GM21737 (cell line): ENCODE measurements at regions not wholly inside any gene's neighbourhood (a gene's known extent, or its start where the extent isn't known, plus 50 kb on each side); places are given as distances from the start of the nearest gene placed in this dataset.
"Not testable (repeated sequence)": the region's sequence is repeated elsewhere in the genome, so short reads cannot be mapped to it uniquely, and the experiment has no call there.

Experiments used
- ATAC-seq: cut with Tn5 transposase; IDR thresholded peaks from one replicate; pipeline ENCODE4 v1.9.1; 2021; ENCODE audit warnings: mild to moderate bottlenecking, moderate library complexity; ENCODE audit not compliant: unreplicated experiment

DNA sequence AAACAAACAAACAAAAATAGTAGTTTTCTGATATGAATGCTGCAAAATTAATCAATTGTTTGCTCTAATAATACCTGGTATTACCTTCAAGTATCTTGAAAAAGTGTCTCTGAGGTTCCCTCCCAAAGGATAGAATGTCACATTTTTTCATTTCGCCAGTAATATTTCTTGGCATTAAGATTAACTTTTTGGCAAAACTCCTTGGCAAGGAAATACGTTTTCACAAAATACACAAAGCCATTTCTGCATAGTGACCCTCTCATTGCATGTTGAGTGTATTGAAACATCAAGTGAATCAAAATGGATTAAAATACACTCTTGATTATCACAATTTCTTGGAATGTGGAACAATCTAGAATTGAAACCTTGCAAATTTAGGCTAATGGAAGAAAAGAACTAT is 230.5 kb downstream of the ATPSCKMT start:
- ATAC-seq, result no peak

DNA sequence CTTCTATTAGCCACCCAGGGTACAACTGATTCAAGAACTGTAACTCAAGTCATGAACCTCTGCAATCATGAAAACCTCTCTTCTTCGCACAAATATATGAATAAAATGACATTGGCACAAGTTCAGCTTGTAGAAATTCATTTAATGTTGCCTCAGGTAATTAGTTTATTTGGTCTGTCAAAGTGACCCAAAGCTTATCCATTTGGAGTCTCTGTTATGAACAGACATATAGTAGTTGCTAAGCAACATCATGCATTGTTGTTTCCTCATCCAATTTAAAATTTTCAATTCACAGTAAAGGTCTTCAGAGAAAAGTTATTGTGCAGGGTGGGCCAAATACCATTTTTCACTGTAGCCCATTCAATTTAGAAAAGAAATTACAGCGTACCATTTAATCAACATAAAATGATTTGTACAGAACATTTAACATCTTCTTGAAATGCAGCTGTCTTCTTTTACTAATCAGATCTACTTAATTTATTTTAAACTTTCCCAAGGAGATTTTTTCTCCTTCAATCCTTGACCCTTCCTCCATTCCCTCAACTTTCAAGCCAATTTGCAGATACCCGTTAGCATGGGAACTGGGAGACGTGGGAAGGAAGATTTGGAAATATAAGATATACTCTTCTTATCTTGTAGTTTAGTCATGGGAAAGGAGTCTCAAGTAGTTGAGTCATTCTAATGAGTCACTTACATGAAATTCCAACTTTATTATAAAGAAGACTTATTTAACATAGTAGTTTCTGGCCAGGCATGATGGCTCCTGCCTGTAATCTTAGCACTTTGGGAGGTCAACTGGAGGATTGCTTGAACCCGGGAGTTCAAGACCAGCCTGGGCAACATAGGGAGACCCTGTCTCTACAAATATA is 231.3 kb downstream of the ATPSCKMT start:
- no peak for ATAC-seq

DNA sequence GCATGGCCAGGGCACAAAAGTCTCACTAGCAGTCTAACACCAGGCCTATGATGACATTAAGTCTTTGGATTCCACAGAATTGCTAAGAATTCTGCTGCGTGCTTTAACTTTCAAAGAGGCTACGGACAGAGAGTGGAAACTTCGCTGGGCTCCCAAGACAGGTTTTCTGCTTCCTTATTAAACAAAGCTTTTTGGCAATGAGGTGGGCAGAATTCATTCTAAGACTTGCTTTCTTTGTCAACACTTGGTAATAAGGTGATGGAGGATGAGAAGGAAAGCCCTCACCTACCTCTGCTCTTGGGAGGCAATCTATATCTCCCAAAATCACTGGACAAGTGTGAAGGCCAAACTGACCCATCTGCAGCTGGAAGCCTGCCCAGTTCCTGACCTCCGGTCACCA is 231.9 kb downstream of the ATPSCKMT start:
- no peak for ATAC-seq

DNA sequence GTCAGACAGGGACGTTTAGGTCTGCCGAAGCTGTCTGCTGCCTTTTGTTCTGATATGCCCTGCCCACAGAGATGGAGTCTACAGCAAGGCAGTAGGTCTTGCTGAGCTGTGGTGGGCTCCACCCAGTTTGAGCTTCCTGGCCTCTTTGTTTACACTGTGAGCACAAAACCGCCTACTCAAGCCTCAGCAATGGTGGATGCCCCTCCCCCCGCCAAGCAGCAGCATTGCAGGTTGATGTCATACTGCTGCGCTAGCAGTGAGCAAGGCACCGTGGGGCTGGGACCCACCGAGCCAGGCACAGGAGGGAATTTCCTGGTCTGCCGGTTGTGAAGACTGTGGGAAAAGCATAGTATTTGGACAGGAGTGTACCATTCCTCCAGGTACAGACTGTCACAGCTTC is 233.1 kb downstream of the ATPSCKMT start:
- not testable (repeated sequence) for ATAC-seq

DNA sequence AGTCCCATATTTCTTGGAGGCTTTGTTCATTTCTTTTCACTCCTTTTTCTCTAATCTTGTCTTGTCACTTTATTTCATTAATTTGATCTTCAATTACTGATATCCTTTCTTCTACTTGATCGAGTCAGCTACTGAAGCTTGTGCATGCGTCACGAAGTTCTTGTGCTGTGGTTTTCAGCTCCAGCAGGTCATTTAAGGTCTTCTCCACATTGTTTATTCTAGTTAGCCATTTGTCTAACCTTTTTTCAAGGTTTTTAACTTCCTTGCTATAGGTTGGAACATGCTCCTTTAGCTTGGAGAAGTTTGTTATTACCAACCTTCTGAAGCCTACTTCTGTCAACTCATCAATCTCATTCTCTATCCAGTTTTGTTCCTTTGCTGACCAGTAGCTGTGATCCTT is 234.0 kb downstream of the ATPSCKMT start:
- not testable (repeated sequence) for ATAC-seq

DNA sequence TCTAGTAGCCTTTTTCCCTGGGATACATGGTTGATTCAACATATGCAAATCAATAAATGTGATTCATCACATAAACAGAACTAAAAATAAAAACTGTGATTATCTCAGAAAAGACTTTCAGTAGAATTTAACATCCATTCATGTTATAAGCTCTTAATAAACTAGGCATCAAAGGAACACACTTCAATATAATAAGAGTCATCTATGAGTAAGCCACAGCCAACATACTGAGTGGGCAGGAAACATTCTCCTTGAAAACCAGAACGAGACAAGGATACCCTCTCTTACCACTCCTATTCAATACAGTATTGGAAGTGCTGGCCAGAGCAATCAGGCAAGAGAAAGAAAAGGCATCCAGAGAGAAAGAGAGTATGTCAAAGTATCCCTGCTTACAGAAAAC is 239.9 kb downstream of the ATPSCKMT start:
- ATAC-seq, result no peak

DNA sequence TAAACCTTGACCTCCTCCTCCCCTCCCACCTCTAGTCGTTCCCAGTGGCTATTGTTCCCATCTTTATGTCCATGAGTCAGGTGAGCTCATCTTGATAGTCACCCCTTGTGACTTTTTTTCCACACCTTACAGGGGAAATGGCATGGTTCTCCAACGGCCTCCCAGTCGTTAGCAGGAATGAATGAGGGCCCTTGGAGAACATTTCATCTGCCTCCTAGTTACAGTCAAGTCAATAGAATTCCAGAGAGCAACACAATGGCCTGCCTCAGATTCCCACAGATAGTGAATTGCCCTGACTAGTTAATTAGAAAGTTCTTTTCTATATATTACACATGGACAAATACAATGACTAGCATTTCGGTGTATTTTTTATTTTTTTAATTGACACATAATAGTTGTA is 262.6 kb downstream of the ATPSCKMT start:
- ATAC-seq, result no peak

DNA sequence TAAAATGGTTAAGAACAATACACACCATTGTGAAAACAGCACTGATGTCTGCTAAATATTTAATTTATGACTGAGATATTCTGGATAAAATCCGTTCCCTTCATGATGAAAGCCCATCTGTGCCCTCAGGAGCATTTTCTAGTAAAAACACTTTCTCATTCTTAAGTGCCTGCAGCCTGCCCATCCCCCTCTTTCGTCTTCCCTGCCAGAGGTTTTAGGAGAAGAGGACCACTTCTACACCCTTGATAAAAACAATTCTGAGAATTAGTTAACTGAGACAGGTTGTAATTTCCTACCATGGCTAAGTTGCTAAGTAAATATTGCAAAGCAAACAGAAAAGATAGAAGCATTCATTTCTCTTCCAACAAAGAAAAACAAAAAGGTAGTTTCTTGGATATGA is 272.6 kb downstream of the ATPSCKMT start:
- no peak for ATAC-seq

DNA sequence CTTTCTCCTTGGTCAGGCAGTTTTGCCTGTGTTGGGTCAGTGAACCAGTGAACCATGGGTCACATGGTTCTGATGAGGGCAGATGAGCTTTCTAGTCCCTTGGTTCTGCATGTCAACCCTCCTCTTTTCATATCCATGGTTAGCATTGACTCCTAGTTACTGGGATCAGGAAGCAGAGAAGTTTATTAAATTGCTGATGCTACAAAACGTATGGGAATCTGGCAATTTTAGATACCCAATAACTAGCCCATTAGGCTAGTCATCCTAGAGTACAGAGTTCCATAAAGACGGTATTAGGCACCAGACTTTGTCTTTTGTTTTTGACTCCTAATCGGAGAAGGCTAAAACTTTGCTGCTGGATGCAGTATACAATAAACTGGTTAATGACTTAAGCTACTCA is 273.1 kb downstream of the ATPSCKMT start:
- ATAC-seq, result no peak

DNA sequence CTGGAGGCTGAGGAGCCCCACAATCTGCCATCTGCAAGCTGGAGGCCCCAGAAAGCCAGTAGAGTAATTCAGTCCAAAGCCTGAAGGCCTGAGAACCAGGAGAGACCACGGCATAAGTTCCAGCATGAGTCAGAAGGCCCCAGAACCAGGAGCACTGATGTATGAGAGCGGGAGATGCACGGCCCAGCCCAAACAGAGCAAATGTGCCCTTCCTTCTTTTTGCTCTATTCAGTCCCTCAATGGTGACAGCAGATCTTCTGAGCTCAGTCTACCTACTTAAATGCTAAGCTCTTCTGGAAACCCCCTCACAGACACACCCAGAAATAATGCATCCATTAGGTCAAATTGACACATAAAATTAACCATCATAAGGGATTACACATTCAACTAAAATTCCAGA is 277.6 kb downstream of the ATPSCKMT start:
- ATAC-seq, result no peak

DNA sequence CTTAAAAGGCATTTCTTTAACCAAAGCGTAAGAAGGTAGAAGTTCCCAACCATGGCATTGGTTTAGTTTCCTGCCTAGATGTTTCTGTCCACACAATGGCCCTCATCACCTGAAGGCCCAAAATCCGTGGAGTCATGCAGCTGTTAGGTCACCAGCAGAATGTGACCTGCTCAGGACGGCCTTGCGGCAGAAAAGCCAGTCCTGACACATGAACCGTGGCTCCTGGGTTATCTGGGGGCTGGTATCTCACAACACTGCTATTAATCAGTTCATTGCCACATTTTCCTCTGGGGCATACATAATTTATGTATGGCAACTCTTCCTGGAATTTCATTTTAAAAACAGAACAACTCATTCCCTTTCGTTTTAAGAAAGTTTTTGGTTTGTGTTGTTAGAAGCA is 278.4 kb downstream of the ATPSCKMT start:
- no peak for ATAC-seq

DNA sequence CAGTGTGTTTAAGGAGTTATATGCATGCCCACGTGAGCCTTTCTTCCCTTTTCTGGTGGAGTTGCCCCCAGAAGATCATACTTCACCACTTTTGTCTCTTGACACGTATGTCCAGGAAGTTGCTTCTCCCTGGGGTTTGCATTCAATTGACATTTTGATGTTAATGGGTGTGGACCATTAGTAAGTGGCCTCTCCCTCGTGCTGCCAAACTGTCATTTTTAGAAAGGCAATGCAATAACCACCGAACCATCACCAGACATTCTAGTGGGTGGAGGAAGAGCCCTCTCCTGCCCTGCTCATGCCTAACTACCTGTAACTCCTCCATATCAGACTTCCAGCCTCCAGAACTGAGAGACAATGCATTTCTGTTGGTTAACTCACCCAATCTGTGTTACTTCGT is 290.8 kb downstream of the ATPSCKMT start:
- ATAC-seq, result no peak

DNA sequence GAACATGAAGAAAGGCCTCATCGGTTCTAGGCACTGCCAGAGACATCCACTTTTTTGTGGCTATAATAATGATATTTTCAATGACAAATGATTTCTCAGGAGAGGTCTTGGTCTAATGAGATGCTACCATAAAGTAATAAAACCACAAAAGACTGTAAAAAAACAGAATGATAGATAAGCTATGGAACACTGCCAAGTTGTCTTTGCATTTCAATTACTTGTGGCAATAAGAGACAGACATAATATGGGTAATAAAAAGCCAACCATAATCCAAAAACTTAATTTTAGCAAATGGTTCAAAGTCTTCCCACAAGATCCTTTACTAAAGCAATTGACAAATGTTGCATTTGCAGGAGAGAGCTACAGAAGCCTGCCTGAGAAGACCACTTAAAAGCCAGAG is 292.5 kb downstream of the ATPSCKMT start:
- no peak for ATAC-seq

DNA sequence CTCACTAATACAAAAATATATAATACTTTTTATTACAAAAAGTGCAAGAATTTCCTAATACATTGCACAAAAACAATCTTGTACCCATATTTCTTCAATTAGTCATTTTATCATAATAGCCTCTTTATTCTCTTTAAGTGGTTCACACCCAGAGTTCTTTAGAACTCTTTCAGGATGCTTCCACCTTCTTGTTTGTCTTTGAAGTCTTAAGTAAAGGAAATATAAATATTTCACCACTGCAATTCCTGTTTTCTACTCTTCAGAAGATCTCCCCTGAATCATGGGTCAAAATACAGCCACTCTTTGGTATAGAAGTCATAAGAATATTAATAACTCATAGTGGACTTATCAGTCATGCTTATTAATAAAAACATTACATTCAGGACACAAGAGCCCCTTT is 293.0 kb downstream of the ATPSCKMT start:
- no peak for ATAC-seq

DNA sequence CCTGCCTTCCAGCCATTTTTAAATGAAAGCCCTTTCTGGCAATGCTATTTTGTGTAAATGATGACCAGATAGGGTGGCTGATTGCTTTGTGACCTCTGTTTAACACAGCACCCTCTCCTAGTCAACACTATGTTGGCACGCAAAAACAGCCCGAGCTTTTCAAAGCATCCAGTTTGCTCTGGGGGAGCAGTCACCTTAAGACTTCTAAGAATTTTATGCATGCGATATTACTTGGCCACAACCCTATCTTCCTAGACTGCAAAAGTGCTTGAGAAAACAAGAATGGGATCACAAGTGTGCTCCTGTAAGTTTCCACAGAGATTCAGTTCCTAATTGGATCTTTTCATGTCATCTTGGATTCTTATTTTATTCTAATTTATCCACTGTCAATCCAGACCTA is 294.1 kb downstream of the ATPSCKMT start:
- ATAC-seq, result no peak

DNA sequence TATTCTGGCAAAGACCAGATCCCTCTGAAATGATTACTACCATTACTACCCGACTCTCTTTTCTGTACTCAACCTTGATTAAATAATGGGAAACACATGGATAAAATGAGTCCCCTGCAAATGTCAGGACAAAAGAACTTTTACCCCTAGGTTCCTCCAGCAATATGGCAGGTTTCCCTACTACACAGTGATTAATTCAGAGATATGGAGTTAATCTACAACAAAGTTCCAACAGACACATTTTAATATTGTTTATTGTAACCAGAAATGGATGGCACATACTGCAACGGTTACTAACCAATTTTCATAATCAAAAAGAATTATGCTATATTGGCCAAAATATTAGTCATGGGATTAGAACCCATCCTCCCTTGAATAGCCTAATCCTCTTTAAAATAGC is 294.8 kb downstream of the ATPSCKMT start:
- ATAC-seq, result no peak

DNA sequence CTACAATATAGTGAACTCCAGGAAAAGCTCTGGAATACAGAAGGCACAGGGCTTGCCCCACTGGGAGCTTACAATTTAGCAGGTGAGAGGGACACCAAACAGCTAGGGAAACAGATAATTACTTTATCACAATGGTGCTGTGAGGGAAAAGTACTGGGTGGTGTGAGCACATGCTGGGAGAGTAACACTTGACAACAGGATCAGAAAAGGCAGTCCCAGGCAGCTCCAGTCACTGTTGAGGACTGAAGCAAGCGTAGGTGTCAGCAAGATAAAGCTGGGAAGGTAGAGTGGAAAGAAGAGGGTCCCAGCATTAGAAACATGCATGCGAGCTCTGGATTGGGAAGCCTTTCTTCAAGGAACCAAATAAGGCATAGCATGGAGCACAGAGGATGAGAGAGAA is 296.0 kb downstream of the ATPSCKMT start:
- no peak for ATAC-seq

DNA sequence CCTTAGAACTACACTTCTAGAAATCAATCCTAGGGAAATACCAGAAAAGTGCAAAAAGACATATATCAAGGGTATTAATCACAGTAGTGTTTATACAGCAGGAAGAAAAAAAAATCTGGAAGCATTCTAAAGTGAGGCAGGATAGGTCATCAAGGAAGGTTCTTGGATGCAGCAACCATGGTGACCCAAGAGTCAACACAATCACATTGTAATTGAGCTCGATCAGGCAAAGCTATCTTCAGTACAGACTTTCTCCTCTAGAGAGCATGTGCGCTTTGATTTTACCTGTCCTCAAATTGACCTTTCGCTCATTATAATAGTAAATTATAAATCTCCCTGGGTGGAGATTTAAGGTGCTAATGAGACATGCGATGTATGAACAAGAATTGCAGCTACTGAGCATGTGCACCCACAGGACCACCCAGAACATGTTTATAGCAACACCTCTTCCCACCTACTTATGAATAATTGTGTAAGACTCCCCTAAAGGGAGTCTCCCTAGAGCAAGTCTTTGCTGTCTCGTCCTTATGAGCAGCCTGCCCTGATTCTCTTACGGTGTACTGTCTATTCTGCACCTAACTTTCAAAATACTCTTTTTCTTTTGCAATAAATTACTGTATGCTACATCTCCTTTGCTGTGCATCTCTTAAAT is 297.7 kb downstream of the ATPSCKMT start:
- ATAC-seq, result no peak

DNA sequence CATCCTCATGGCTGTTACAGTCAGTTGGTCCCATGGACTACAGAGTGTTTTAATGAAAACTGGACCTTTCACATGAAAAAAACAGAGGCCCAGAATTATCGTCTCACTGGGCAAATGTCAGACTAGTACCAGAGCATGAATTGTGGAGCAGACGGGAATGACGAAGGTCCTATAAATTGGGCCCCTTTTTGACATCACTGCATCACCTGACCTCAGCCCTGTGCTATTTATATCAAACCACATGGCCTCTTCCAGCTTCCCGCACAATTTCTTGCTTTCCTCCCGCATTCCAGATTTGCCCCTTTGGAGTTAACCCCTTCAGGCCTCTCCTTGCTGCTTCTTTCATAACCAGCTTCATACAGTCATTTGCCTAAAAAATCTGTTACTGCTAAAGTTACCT is 301.7 kb downstream of the ATPSCKMT start:
- ATAC-seq, result no peak

DNA sequence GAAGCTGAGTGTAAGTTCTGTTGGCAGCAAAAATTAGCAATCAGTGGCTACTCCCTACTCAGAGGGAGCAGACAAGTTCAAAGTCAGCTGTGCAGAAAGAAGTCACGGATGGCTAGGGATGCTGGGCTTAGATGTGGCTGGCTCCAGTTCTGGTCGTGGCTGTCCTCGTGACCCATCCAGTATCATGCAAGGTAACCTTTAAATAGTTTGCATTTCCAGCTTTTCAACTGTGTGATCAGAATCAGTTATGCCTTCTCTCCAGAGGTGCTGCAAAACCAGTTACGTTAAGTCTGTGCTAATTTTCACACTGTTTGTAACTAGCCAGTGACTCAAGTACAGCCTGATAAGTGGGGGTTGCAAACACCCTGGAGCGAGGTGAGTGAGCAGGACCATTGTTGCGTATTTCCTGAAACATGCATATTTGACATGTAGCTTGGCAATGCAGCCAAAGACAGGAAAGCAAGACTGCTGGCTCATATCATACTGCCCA is 302.4 kb downstream of the ATPSCKMT start:
- peak; percentile 71 for ATAC-seq

DNA sequence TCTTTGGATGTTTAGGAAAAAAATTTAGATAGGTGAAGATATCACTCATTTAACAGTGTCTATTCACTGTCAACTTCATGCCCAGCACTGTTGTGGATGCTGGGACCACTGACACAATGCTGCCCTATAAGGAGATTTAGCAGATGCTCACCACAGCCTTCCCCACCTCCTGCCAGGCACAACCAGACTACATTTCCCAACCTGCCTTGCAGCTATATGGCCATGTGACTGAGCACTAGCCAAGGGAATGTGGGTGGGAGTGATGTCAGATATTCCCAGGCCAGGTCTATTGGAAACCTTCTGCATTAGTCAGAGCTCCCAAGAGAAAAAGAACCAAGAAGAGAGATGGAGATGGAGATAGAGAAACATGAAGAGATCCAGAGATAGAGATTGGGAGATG is 302.6 kb upstream of the TAS2R1 start:
- no peak for ATAC-seq

DNA sequence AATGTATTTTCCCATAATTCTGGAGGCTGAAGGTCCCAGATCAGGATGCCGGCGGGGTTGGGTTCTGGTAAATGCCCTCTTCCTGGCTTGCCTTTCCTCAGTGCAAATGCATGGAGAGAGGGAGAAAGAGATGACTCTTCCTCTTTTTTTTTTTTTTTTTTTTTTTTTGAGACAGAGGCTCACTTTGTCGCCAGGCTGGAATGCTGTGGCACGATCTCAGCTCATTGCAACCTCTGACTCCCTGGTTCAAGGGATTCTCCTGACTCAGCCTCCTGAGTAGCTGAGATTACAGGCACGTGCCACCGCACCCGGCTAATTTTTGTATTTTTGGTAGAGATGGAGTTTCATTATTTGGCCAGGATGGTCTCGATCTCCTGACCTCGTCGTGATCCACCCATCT is 300.0 kb upstream of the TAS2R1 start:
- no peak for ATAC-seq
